WTC11 (cell line): ENCODE measurements at regions not wholly inside any gene's neighbourhood (a gene's known extent, or its start where the extent isn't known, plus 50 kb on each side); places are given as distances from the start of the nearest gene placed in this dataset.

Experiments
- ATAC-seq: fragments of 200-7000 bp; cut with Tn5 transposase; 2 replicates; pipeline ENCODE4 v1.10.0; 2021; ENCODE audit warnings: mild to moderate bottlenecking, moderate library complexity
- CTCF ChIA-PET: fragments of 300-600 bp; sonication (Branson Sonifier 250); formaldehyde crosslinking; loops from one replicate; lab custom pipeline; 2021; ENCODE audit warnings: antibody characterized with exemption; lab: Charles Lee
- POLR2A ChIA-PET: fragments of 350-600 bp; sonication (Branson Sonifier 250); formaldehyde crosslinking; loops from one replicate; lab custom pipeline; 2021; ENCODE audit warnings: antibody characterized with exemption; lab: Charles Lee
- DNase-seq: peaks from one replicate; pipeline ENCODE4 v3.0.0; 2021; ENCODE audit warnings: low spot score
- H3K27ac Mint-ChIP-seq: 2 replicates; pipeline ENCODE4 v1.8.0; 2021; ENCODE audit warnings: mixed read lengths
- H3K27me3 Mint-ChIP-seq: 2 replicates; pipeline ENCODE4 v1.8.0; 2021; ENCODE audit warnings: low read depth, mild to moderate bottlenecking, moderate library complexity, mixed read lengths
- H3K36me3 Mint-ChIP-seq: 2 replicates; pipeline ENCODE4 v1.8.0; 2021; ENCODE audit warnings: mixed read lengths
- H3K4me1 Mint-ChIP-seq: 2 replicates; pipeline ENCODE4 v1.8.0; 2022; ENCODE audit warnings: mixed read lengths
- H3K4me3 Mint-ChIP-seq: 2 replicates; pipeline ENCODE4 v1.8.0; 2021; ENCODE audit warnings: mild to moderate bottlenecking, moderate library complexity, mixed read lengths
- H3K9me3 Mint-ChIP-seq: 2 replicates; pipeline ENCODE4 v1.8.0; 2021; ENCODE audit warnings: mixed read lengths
- CREB1 ChIP-seq: sonication (generic); formaldehyde crosslinking; IDR thresholded peaks from 2 replicates; pipeline ENCODE4 v1.8.0; 2023; ENCODE audit warnings: mild to moderate bottlenecking, missing genetic modification reagents
- ELF4 ChIP-seq: sonication (generic); formaldehyde crosslinking; IDR thresholded peaks from 2 replicates; pipeline ENCODE4 v1.8.1; 2022; ENCODE audit warnings: low read depth, mild to moderate bottlenecking, moderate library complexity, missing genetic modification reagents
- MYBL2 ChIP-seq: sonication (generic); formaldehyde crosslinking; IDR thresholded peaks from 2 replicates; pipeline ENCODE4 v1.8.1; 2023; ENCODE audit warnings: mild to moderate bottlenecking, moderate library complexity, missing genetic modification reagents
- NR2C2 ChIP-seq: sonication (generic); formaldehyde crosslinking; IDR thresholded peaks from 2 replicates; pipeline ENCODE4 v1.8.0; 2022; ENCODE audit warnings: mild to moderate bottlenecking, missing genetic modification reagents
- PRRX2 ChIP-seq: fragments of 250-450 bp; sonication (Bioruptor Pico); IDR thresholded peaks from 2 replicates; pipeline ENCODE4 v1.8.0; 2021; ENCODE audit warnings: mild to moderate bottlenecking
- SMAD3 ChIP-seq: sonication (generic); formaldehyde crosslinking; IDR thresholded peaks from 2 replicates; pipeline ENCODE4 v1.8.0; 2022; ENCODE audit warnings: missing genetic modification reagents, mild to moderate bottlenecking, borderline replicate concordance
- ZNF121 ChIP-seq: sonication (generic); formaldehyde crosslinking; IDR thresholded peaks from 2 replicates; pipeline ENCODE4 v1.8.0; 2023; ENCODE audit warnings: missing genetic modification reagents
- ZNF396 ChIP-seq: fragments of 250-450 bp; sonication (Bioruptor Pico); IDR thresholded peaks from 2 replicates; pipeline ENCODE4 v1.8.0; 2021; ENCODE audit warnings: mild to moderate bottlenecking, moderate library complexity, borderline replicate concordance
- ZNF423 ChIP-seq: fragments of 250-450 bp; sonication (Bioruptor Pico); IDR thresholded peaks from 2 replicates; pipeline ENCODE4 v2.1.2; 2022; ENCODE audit warnings: mild to moderate bottlenecking, moderate library complexity
- TF ChIP-seq, protein P1 (sequence below): sonication (generic); formaldehyde crosslinking; IDR thresholded peaks from 2 replicates; pipeline ENCODE4 v1.8.1; 2022; ENCODE audit warnings: low read depth, missing genetic modification reagents, borderline replicate concordance
- TF ChIP-seq, protein P2 (sequence below): fragments of 250-450 bp; sonication (Bioruptor Pico); IDR thresholded peaks from 2 replicates; pipeline ENCODE4 v2.1.2; 2022; ENCODE audit warnings: mild to moderate bottlenecking, moderate library complexity
- TF ChIP-seq, protein P3 (sequence below): sonication (generic); formaldehyde crosslinking; IDR thresholded peaks from 2 replicates; pipeline ENCODE4 v1.8.1; 2023; ENCODE audit warnings: mild to moderate bottlenecking, missing genetic modification reagents, moderate library complexity
- TF ChIP-seq, protein P4 (sequence below): sonication (generic); formaldehyde crosslinking; IDR thresholded peaks from 2 replicates; pipeline ENCODE4 v1.8.1; 2023; ENCODE audit warnings: mild to moderate bottlenecking, missing genetic modification reagents, moderate library complexity
- TF ChIP-seq, protein P5 (sequence below): sonication (generic); formaldehyde crosslinking; IDR thresholded peaks from 2 replicates; pipeline ENCODE4 v1.8.0; 2022; ENCODE audit warnings: mild to moderate bottlenecking, missing genetic modification reagents
- TF ChIP-seq, protein P6 (sequence below): sonication (generic); formaldehyde crosslinking; IDR thresholded peaks from 2 replicates; pipeline ENCODE4 v1.8.1; 2023; ENCODE audit warnings: mild to moderate bottlenecking, missing genetic modification reagents
- TF ChIP-seq, protein P7 (sequence below): fragments of 250-450 bp; sonication (Bioruptor Pico); IDR thresholded peaks from 2 replicates; pipeline ENCODE4 v1.9.0; 2021; ENCODE audit warnings: mild to moderate bottlenecking
- TF ChIP-seq, protein P8 (sequence below): sonication (generic); formaldehyde crosslinking; IDR thresholded peaks from 2 replicates; pipeline ENCODE4 v1.8.1; 2023; ENCODE audit warnings: mild to moderate bottlenecking, missing genetic modification reagents, borderline replicate concordance

DNA sequence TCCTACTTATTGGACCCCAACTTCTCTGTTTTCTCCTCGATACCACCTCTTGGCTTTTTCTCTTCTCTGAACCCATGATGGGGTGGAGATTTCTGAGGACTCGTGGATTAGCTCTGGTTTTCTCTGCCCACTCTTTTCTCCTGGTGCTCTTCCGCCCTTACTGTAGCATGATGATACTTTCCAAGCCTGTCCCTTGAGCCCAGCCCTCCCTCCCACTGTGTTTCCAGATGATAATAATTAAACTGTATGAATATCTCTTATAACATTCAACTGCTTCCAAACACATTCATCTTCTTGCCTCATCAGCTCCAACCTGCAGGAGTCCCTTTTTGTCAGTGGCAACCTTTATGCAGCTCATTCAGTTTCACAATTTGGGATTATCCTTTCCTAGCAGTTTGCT, 494.2 kb upstream of the KLF4 start:
- DNase-seq (no peak), ATAC-seq (no peak)
- POLR2A ChIA-PET = no interaction called here
- H3K4me1 Mint-ChIP-seq = no peaks in the 10 kb centered on the region
- no peak overlapping the region for H3K27ac Mint-ChIP-seq
- no peaks in the 10 kb centered on the region for H3K36me3 Mint-ChIP-seq
- H3K27me3 Mint-ChIP-seq = no peaks in the 10 kb centered on the region
- H3K9me3 Mint-ChIP-seq = no peaks in the 10 kb centered on the region
- no peak overlapping the region for H3K4me3 Mint-ChIP-seq
- CTCF ChIA-PET = interaction anchor here (0.6 to 1.1 kb wide), 2 partner anchors 384 to 518 kb away, joined by 3 read pairs; no protein-coding TSS in a partner anchor
- TF ChIP-seq, protein P1, sequence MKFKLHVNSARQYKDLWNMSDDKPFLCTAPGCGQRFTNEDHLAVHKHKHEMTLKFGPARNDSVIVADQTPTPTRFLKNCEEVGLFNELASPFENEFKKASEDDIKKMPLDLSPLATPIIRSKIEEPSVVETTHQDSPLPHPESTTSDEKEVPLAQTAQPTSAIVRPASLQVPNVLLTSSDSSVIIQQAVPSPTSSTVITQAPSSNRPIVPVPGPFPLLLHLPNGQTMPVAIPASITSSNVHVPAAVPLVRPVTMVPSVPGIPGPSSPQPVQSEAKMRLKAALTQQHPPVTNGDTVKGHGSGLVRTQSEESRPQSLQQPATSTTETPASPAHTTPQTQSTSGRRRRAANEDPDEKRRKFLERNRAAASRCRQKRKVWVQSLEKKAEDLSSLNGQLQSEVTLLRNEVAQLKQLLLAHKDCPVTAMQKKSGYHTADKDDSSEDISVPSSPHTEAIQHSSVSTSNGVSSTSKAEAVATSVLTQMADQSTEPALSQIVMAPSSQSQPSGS (CRISPR knock-in tag) = no peak

DNA sequence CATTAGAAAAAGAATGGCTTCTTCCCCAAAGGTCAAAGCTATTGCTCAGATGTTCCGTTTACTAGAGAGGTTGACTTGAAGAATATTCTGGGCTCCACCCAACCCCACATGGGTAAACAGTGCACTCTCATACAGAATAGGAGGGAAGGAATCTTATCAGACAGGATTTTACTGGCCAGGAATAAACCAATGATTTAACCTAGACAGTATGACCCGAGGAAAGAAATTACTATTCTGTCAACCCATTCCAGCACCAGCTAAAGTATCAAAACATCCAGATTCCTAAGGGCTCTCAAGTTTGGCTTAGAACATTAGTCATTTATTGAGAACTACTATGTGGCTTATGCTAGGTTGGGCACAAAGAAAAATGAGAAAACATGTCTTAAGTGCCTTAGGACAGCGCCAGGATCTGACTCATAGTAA, 493.6 kb upstream of the KLF4 start:
- no peaks in the 10 kb centered on the region for H3K4me1 Mint-ChIP-seq
- no peak for ATAC-seq
- no peak overlapping the region for H3K27ac Mint-ChIP-seq
- no peak for DNase-seq
- no peaks in the 10 kb centered on the region for H3K9me3 Mint-ChIP-seq
- no peaks in the 10 kb centered on the region for H3K27me3 Mint-ChIP-seq
- POLR2A ChIA-PET = no interaction called here
- CTCF ChIA-PET = no interaction called here
- H3K4me3 Mint-ChIP-seq = no peak overlapping the region
- no peaks in the 10 kb centered on the region for H3K36me3 Mint-ChIP-seq
- TF ChIP-seq CREB1 (CRISPR knock-in tag) (no peak), ZNF423 (CRISPR knock-in tag) (no peak), MYBL2 (CRISPR knock-in tag) (no peak), NR2C2 (CRISPR knock-in tag) (no peak), SMAD3 (CRISPR knock-in tag) (no peak), ELF4 (CRISPR knock-in tag) (no peak), ZNF121 (CRISPR knock-in tag) (no peak)
- TF ChIP-seq, protein P2, sequence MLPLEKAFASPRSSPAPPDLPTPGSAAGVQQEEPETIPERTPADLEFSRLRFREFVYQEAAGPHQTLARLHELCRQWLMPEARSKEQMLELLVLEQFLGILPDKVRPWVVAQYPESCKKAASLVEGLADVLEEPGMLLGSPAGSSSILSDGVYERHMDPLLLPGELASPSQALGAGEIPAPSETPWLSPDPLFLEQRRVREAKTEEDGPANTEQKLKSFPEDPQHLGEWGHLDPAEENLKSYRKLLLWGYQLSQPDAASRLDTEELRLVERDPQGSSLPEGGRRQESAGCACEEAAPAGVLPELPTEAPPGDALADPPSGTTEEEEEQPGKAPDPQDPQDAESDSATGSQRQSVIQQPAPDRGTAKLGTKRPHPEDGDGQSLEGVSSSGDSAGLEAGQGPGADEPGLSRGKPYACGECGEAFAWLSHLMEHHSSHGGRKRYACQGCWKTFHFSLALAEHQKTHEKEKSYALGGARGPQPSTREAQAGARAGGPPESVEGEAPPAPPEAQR = no peak
- TF ChIP-seq, protein P3, sequence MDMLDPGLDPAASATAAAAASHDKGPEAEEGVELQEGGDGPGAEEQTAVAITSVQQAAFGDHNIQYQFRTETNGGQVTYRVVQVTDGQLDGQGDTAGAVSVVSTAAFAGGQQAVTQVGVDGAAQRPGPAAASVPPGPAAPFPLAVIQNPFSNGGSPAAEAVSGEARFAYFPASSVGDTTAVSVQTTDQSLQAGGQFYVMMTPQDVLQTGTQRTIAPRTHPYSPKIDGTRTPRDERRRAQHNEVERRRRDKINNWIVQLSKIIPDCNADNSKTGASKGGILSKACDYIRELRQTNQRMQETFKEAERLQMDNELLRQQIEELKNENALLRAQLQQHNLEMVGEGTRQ = no peak
- TF ChIP-seq, protein P4, sequence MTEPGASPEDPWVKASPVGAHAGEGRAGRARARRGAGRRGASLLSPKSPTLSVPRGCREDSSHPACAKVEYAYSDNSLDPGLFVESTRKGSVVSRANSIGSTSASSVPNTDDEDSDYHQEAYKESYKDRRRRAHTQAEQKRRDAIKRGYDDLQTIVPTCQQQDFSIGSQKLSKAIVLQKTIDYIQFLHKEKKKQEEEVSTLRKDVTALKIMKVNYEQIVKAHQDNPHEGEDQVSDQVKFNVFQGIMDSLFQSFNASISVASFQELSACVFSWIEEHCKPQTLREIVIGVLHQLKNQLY (CRISPR knock-in tag) = no peak
- TF ChIP-seq, protein P5, sequence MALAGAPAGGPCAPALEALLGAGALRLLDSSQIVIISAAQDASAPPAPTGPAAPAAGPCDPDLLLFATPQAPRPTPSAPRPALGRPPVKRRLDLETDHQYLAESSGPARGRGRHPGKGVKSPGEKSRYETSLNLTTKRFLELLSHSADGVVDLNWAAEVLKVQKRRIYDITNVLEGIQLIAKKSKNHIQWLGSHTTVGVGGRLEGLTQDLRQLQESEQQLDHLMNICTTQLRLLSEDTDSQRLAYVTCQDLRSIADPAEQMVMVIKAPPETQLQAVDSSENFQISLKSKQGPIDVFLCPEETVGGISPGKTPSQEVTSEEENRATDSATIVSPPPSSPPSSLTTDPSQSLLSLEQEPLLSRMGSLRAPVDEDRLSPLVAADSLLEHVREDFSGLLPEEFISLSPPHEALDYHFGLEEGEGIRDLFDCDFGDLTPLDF (CRISPR knock-in tag) = no peak
- TF ChIP-seq, protein P6, sequence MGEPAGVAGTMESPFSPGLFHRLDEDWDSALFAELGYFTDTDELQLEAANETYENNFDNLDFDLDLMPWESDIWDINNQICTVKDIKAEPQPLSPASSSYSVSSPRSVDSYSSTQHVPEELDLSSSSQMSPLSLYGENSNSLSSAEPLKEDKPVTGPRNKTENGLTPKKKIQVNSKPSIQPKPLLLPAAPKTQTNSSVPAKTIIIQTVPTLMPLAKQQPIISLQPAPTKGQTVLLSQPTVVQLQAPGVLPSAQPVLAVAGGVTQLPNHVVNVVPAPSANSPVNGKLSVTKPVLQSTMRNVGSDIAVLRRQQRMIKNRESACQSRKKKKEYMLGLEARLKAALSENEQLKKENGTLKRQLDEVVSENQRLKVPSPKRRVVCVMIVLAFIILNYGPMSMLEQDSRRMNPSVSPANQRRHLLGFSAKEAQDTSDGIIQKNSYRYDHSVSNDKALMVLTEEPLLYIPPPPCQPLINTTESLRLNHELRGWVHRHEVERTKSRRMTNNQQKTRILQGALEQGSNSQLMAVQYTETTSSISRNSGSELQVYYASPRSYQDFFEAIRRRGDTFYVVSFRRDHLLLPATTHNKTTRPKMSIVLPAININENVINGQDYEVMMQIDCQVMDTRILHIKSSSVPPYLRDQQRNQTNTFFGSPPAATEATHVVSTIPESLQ (CRISPR knock-in tag) = no peak
- TF ChIP-seq, all 79 proteins: peak for 0

DNA sequence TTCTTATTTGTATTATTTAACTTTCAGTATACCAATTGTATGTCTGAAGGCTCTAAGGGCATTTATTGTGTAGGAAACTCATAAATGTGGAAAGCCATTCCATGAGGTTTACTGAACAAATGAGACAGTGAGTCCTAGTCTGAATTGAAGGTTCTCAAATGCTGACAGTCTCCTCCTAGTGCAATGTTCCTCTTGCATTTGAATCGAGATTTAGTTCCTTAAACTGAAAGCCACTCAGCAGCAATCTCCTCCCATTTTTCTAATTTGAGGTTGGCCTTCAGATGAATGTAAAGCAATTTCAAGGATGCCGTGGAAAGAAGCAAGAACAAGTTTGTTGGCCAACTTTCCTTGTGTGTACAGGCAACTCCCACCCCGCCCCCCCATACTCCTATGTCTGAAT, 493.2 kb upstream of the KLF4 start:
- DNase-seq (no peak), ATAC-seq (no peak)
- H3K36me3 Mint-ChIP-seq = no peaks in the 10 kb centered on the region
- no peaks in the 10 kb centered on the region for H3K9me3 Mint-ChIP-seq
- no peak overlapping the region for H3K27ac Mint-ChIP-seq
- H3K4me1 Mint-ChIP-seq = no peaks in the 10 kb centered on the region
- no peaks in the 10 kb centered on the region for H3K27me3 Mint-ChIP-seq
- POLR2A ChIA-PET = no interaction called here
- CTCF ChIA-PET = no interaction called here
- H3K4me3 Mint-ChIP-seq = no peak overlapping the region
- TF ChIP-seq ZNF396 (CRISPR knock-in tag) = no peak
- TF ChIP-seq, protein P7, sequence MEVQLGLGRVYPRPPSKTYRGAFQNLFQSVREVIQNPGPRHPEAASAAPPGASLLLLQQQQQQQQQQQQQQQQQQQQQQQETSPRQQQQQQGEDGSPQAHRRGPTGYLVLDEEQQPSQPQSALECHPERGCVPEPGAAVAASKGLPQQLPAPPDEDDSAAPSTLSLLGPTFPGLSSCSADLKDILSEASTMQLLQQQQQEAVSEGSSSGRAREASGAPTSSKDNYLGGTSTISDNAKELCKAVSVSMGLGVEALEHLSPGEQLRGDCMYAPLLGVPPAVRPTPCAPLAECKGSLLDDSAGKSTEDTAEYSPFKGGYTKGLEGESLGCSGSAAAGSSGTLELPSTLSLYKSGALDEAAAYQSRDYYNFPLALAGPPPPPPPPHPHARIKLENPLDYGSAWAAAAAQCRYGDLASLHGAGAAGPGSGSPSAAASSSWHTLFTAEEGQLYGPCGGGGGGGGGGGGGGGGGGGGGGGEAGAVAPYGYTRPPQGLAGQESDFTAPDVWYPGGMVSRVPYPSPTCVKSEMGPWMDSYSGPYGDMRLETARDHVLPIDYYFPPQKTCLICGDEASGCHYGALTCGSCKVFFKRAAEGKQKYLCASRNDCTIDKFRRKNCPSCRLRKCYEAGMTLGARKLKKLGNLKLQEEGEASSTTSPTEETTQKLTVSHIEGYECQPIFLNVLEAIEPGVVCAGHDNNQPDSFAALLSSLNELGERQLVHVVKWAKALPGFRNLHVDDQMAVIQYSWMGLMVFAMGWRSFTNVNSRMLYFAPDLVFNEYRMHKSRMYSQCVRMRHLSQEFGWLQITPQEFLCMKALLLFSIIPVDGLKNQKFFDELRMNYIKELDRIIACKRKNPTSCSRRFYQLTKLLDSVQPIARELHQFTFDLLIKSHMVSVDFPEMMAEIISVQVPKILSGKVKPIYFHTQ (CRISPR knock-in tag) = no peak
- no peak for TF ChIP-seq PRRX2 (CRISPR knock-in tag)
- TF ChIP-seq, protein P8, sequence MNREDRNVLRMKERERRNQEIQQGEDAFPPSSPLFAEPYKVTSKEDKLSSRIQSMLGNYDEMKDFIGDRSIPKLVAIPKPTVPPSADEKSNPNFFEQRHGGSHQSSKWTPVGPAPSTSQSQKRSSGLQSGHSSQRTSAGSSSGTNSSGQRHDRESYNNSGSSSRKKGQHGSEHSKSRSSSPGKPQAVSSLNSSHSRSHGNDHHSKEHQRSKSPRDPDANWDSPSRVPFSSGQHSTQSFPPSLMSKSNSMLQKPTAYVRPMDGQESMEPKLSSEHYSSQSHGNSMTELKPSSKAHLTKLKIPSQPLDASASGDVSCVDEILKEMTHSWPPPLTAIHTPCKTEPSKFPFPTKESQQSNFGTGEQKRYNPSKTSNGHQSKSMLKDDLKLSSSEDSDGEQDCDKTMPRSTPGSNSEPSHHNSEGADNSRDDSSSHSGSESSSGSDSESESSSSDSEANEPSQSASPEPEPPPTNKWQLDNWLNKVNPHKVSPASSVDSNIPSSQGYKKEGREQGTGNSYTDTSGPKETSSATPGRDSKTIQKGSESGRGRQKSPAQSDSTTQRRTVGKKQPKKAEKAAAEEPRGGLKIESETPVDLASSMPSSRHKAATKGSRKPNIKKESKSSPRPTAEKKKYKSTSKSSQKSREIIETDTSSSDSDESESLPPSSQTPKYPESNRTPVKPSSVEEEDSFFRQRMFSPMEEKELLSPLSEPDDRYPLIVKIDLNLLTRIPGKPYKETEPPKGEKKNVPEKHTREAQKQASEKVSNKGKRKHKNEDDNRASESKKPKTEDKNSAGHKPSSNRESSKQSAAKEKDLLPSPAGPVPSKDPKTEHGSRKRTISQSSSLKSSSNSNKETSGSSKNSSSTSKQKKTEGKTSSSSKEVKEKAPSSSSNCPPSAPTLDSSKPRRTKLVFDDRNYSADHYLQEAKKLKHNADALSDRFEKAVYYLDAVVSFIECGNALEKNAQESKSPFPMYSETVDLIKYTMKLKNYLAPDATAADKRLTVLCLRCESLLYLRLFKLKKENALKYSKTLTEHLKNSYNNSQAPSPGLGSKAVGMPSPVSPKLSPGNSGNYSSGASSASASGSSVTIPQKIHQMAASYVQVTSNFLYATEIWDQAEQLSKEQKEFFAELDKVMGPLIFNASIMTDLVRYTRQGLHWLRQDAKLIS = no peak
